HFFc6 (cell line): ENCODE measurements at regions not wholly inside any gene's neighbourhood (a gene's known extent, or its start where the extent isn't known, plus 50 kb on each side); places are given as distances from the start of the nearest gene placed in this dataset.

Experiments
- DNase-seq: peaks from one replicate; pipeline ENCODE4 v3.0.0-alpha.2; 2018
- H3K27ac Mint-ChIP-seq: 2 replicates; pipeline ENCODE4 v1.8.0; 2020; ENCODE audit warnings: mild to moderate bottlenecking, mixed read lengths
- H3K27me3 Mint-ChIP-seq: 2 replicates; pipeline ENCODE4 v1.8.0; 2021; ENCODE audit warnings: mild to moderate bottlenecking, moderate library complexity, mixed read lengths; ENCODE audit not compliant: insufficient read depth
- H3K36me3 Mint-ChIP-seq: 2 replicates; pipeline ENCODE4 v1.8.0; 2021; ENCODE audit warnings: low read depth, mixed read lengths
- H3K4me1 Mint-ChIP-seq: 2 replicates; pipeline ENCODE4 v1.8.0; 2020; ENCODE audit warnings: low read depth, mixed read lengths
- H3K4me3 Mint-ChIP-seq: 2 replicates; pipeline ENCODE4 v1.8.0; 2020; ENCODE audit warnings: mild to moderate bottlenecking, moderate library complexity, mixed read lengths
- H3K9me3 Mint-ChIP-seq: 2 replicates; pipeline ENCODE4 v1.8.0; 2020; ENCODE audit warnings: mild to moderate bottlenecking, mixed read lengths
- CTCF ChIP-seq: fragments of 200-600 bp; sonication (generic); IDR thresholded peaks from 2 replicates; pipeline ENCODE4 v1.5.0; 2021; ENCODE audit warnings: antibody characterized with exemption, mild to moderate bottlenecking

GRCh38 chr9:28934111-28934510 lies 1360.8 kb upstream of the C9orf72 start:
- no peak for DNase-seq
- TF ChIP-seq CTCF, result no peak
- H3K9me3 Mint-ChIP-seq, result peaks cover 33% of the 10 kb centered on the region
- H3K4me1 Mint-ChIP-seq, result no peaks in the 10 kb centered on the region
- peaks cover 1% of the 10 kb centered on the region; the same call in 1 of the 2 replicates for H3K27me3 Mint-ChIP-seq
- H3K27ac Mint-ChIP-seq, result no peak overlapping the region
- H3K4me3 Mint-ChIP-seq, result no peak overlapping the region
- no peaks in the 10 kb centered on the region for H3K36me3 Mint-ChIP-seq

GRCh38 chr9:28938981-28939380 lies 1365.7 kb upstream of the C9orf72 start:
- no peaks in the 10 kb centered on the region for H3K27me3 Mint-ChIP-seq
- H3K4me1 Mint-ChIP-seq, result no peaks in the 10 kb centered on the region
- H3K36me3 Mint-ChIP-seq, result no peaks in the 10 kb centered on the region
- DNase-seq, result no peak
- no peak overlapping the region for H3K4me3 Mint-ChIP-seq
- no peak for TF ChIP-seq CTCF
- no peak overlapping the region for H3K27ac Mint-ChIP-seq
- H3K9me3 Mint-ChIP-seq, result peaks cover 8% of the 10 kb centered on the region

GRCh38 chr9:28941856-28942255 lies 1368.6 kb upstream of the C9orf72 start:
- Mint-ChIP-seq H3K4me3 (no peak overlapping the region), H3K27ac (no peak overlapping the region), H3K4me1 (no peaks in the 10 kb centered on the region), H3K9me3 (peaks cover 12% of the 10 kb centered on the region; the same call in 1 of the 2 replicates), H3K27me3 (no peaks in the 10 kb centered on the region), H3K36me3 (no peaks in the 10 kb centered on the region)
- no peak for DNase-seq
- no peak for TF ChIP-seq CTCF

GRCh38 chr9:28942941-28943340 lies 1369.7 kb upstream of the C9orf72 start:
- Mint-ChIP-seq H3K9me3 (peaks cover 11% of the 10 kb centered on the region; the same call in 1 of the 2 replicates), H3K4me3 (no peak overlapping the region), H3K27me3 (no peaks in the 10 kb centered on the region), H3K27ac (no peak overlapping the region), H3K4me1 (no peaks in the 10 kb centered on the region), H3K36me3 (no peaks in the 10 kb centered on the region)
- DNase-seq, result no peak
- no peak for TF ChIP-seq CTCF

GRCh38 chr9:28946648-28947047 lies 1373.4 kb upstream of the C9orf72 start:
- Mint-ChIP-seq H3K27ac (no peak overlapping the region), H3K4me3 (no peak overlapping the region)
- no peak for TF ChIP-seq CTCF

GRCh38 chr9:28951945-28952344 lies 1378.7 kb upstream of the C9orf72 start:
- H3K36me3 Mint-ChIP-seq, result no peaks in the 10 kb centered on the region
- H3K4me3 Mint-ChIP-seq, result no peak overlapping the region
- H3K4me1 Mint-ChIP-seq, result no peaks in the 10 kb centered on the region
- H3K27me3 Mint-ChIP-seq, result peaks cover 1% of the 10 kb centered on the region; the same call in 1 of the 2 replicates
- peaks cover 17% of the 10 kb centered on the region for H3K9me3 Mint-ChIP-seq
- TF ChIP-seq CTCF, result peak; percentile 36; the same call in 1 of the 2 replicates
- no peak overlapping the region for H3K27ac Mint-ChIP-seq
- no peak for DNase-seq

More at GRCh38 chr9:28946648-28947047, 1373.4 kb upstream of the C9orf72 start:
- Mint-ChIP-seq H3K36me3 (no peaks in the 10 kb centered on the region), H3K9me3 (peaks cover 13% of the 10 kb centered on the region), H3K27me3 (no peaks in the 10 kb centered on the region), H3K4me1 (no peaks in the 10 kb centered on the region)
- no peak for DNase-seq
